ENCODE measurements at regions not wholly inside any gene's neighbourhood (a gene's known extent, or its start where the extent isn't known, plus 50 kb on each side); places are given as distances from the start of the nearest gene placed in this dataset.

DNA sequence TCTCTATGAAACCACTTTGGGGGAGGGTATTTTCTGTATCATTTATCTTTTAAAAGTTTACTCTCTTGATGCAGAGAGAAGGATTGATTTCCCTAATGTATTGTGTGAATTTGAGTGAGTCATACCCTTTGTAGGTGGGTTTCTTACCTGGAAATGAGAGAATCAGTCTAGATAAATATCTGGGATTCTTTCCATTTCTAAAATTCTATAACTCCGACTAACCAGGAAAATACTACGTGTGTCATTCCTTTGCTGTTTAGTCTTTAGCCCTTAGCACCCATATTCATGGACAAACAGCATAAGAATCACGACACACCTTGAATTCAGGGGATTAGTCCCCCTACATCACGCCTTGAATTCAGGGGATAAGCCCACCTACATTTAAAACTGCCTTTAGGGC is 139.1 kb downstream of the GATA3 start:
- no peaks in the 10 kb centered on the region for H3K36me3 ChIP-seq (ENCODE audit: control insufficient read depth in 2 of 2, insufficient read depth in 2 of 2, low read length in 1 of 2)
- intact Hi-C loops (cut with micrococcal nuclease; ENCODE audit: unreplicated experiment): no loop called here
- FAIRE-seq (no peak), ATAC-seq (no peak), DNase-seq (ENCODE audit: low read depth, low spot score) (no peak)
- 37% methylated on average over 4 of the region's 4 CpGs for WGBS (ENCODE audit: insufficient coverage, insufficient replicate concordance, low lambda C conversion rate, missing lambda C conversion rate)
- CTCF ChIA-PET: no interaction called here
- in situ Hi-C loops (cut with MboI): no loop called here
- no peak overlapping the region for H3K9ac ChIP-seq (ENCODE audit: control insufficient read depth, insufficient read depth, low read length)
- no peak overlapping the region for H2AFZ ChIP-seq (ENCODE audit: control insufficient read depth, low read depth, low read length)
- H3K4me2 ChIP-seq (ENCODE audit: control insufficient read depth, insufficient read depth): no peak overlapping the region
- no peaks in the 10 kb centered on the region for H3K4me1 ChIP-seq (ENCODE audit: control insufficient read depth, insufficient read depth, low read length)
- H3K27me3 ChIP-seq (replicated peaks in 1 of 2; ENCODE audit: control insufficient read depth in 2 of 2, insufficient read depth in 2 of 2, low read length in 1 of 2): no peaks in the 10 kb centered on the region; a peak in 1 of 4 replicates
- TF ChIP-seq MYC (IDR thresholded peaks at IDR 0.05; ENCODE audit: insufficient read depth, insufficient read length, insufficient replicate concordance, low read length, severe bottlenecking) (no peak), YY1 (IDR thresholded peaks at IDR 0.05; ENCODE audit: low read depth, low read length) (no peak), REST (IDR thresholded peaks at IDR 0.05; ENCODE audit: low read depth, low read length) (no peak), SIX5 (IDR thresholded peaks at IDR 0.05; ENCODE audit: low read depth, low read length, severe bottlenecking) (no peak), NFYA (IDR thresholded peaks at IDR 0.05; ENCODE audit: borderline replicate concordance, low read depth, low read length) (no peak)
- no peak overlapping the region for H3K4me3 ChIP-seq
- POLR2A ChIA-PET: no interaction called here
- no peak overlapping the region for H3K27ac ChIP-seq (ENCODE audit: control insufficient read depth, insufficient read depth)
- RAD21 ChIA-PET (ENCODE audit: unreplicated experiment): no interaction called here
- no peaks in the 10 kb centered on the region for H3K9me3 ChIP-seq (replicated peaks; ENCODE audit: control insufficient read depth, insufficient read depth, low read length)
- SMC1A ChIA-PET (ENCODE audit: uncharacterized antibody, unreplicated experiment): interaction anchor here (0.7 kb wide), 1 partner anchor 24 kb away, joined by 3 read pairs; no protein-coding TSS in a partner anchor
- H3K79me2 ChIP-seq (ENCODE audit: control insufficient read depth, insufficient read depth, low read length): no peaks in the 10 kb centered on the region
- no TSS peak for BruUV-seq (replicated peaks)
- H4K20me1 ChIP-seq (ENCODE audit: control insufficient read depth, insufficient read depth): no peaks in the 10 kb centered on the region
